H1 (cell line): ENCODE measurements at regions not wholly inside any gene's neighbourhood (a gene's known extent, or its start where the extent isn't known, plus 50 kb on each side); places are given as distances from the start of the nearest gene placed in this dataset.

Experiments
- CTCF ChIA-PET: fragments of 300-600 bp; sonication (Branson Sonifier 250); formaldehyde crosslinking; loops from one replicate; lab custom pipeline; 2021; ENCODE audit not compliant: partially characterized antibody; lab: Charles Lee
- POLR2A ChIA-PET: fragments of 300-600 bp; sonication (Branson Sonifier 250); formaldehyde crosslinking; loops from one replicate; lab custom pipeline; 2021; ENCODE audit warnings: inconsistent platforms; ENCODE audit not compliant: partially characterized antibody; lab: Charles Lee
- DNase-seq, 2 experiments: peaks; one replicate each; pipeline versions ENCODE4 v3.0.0 to v3.0.0-alpha.2; 2010 to 2022; ENCODE audit warnings: low spot score in 2 of 2, low read depth in 1 of 2, mixed read lengths in 1 of 2
- FAIRE-seq: peaks from 2 replicates; lab custom pipeline; 2011; peaks lifted over from hg19 to GRCh38; lab: Jason Lieb, UNC
- H2AFZ ChIP-seq: 2 replicates; pipeline ENCODE4 v1.8.1; 2012; ENCODE audit warnings: low read length, inconsistent platforms
- H2AK5ac ChIP-seq: 2 replicates; pipeline ENCODE4 v1.6.1; 2013; ENCODE audit warnings: low read depth, low read length
- H2BK120ac ChIP-seq: replicated peaks from 2 replicates; pipeline ENCODE3; 2013; ENCODE audit warnings: low read depth, low read length, inconsistent platforms
- H2BK12ac ChIP-seq: 2 replicates; pipeline ENCODE4 v1.6.1; 2013; ENCODE audit warnings: low read depth, low read length
- H2BK15ac ChIP-seq: 2 replicates; pipeline ENCODE4 v1.6.1; 2013; ENCODE audit warnings: low read length
- H2BK20ac ChIP-seq: 2 replicates; pipeline ENCODE4 v1.6.1; 2013; ENCODE audit warnings: low read length
- H2BK5ac ChIP-seq: 2 replicates; pipeline ENCODE4 v1.6.1; 2013; ENCODE audit warnings: low read depth, low read length
- H3K14ac ChIP-seq: 2 replicates; pipeline ENCODE4 v1.6.1; 2013; ENCODE audit warnings: inconsistent platforms; ENCODE audit not compliant: insufficient read length
- H3K18ac ChIP-seq: 2 replicates; pipeline ENCODE4 v1.6.1; 2013; ENCODE audit warnings: low read length; ENCODE audit errors: extremely low read depth
- H3K23ac ChIP-seq: 2 replicates; pipeline ENCODE4 v1.6.1; 2013; ENCODE audit warnings: inconsistent platforms; ENCODE audit not compliant: insufficient read length
- H3K23me2 ChIP-seq: 2 replicates; pipeline ENCODE4 v1.6.1; 2013; ENCODE audit warnings: low read depth, low read length
- H3K27ac ChIP-seq: 2 replicates; pipeline ENCODE4 v1.6.1; 2011; ENCODE audit warnings: low read depth, low read length, inconsistent platforms
- H3K27me3 ChIP-seq, 4 experiments: replicated peaks in 1 of 4; 1 replicate in 1 of 4; 2 replicates in 3 of 4; pipeline versions ENCODE4 v1.6.1 to v1.8.1; 2011 to 2013; ENCODE audit warnings: low read length in 3 of 4, mild to moderate bottlenecking in 3 of 4, inconsistent platforms in 2 of 4, mixed read lengths in 2 of 4, moderate library complexity in 1 of 4; ENCODE audit not compliant: control insufficient read depth in 3 of 4, insufficient read depth in 3 of 4; ENCODE audit errors: extremely low read depth in 1 of 4
- H3K36me3 ChIP-seq, 4 experiments: 2 replicates each; pipeline versions ENCODE4 v1.6.1 to v1.8.1; 2011 to 2013; ENCODE audit warnings: mild to moderate bottlenecking in 4 of 4, low read length in 3 of 4, moderate library complexity in 2 of 4, control low read depth in 1 of 4, inconsistent platforms in 1 of 4; ENCODE audit not compliant: insufficient read depth in 4 of 4, control insufficient read depth in 2 of 4
- H3K4ac ChIP-seq: replicated peaks from 2 replicates; pipeline ENCODE3; 2013; ENCODE audit warnings: low read length, low read depth, mixed read lengths, inconsistent platforms; ENCODE audit not compliant: insufficient read length
- H3K4me1 ChIP-seq, 4 experiments: replicated peaks in 1 of 4; 1 replicate in 1 of 4; 2 replicates in 3 of 4; pipeline versions ENCODE4 v1.6.1 to v1.8.1; 2011 to 2013; ENCODE audit warnings: low read length in 3 of 4, inconsistent platforms in 2 of 4, mixed read lengths in 1 of 4; ENCODE audit not compliant: insufficient read depth in 4 of 4, control insufficient read depth in 3 of 4
- H3K4me2 ChIP-seq, 2 experiments: 2 replicates each; pipeline versions ENCODE4 v1.6.1 to v1.8.1; 2011 to 2013; ENCODE audit warnings: low read depth in 2 of 2, low read length in 2 of 2, control low read depth in 1 of 2, inconsistent platforms in 1 of 2, mild to moderate bottlenecking in 1 of 2; ENCODE audit not compliant: insufficient read depth in 1 of 2
- H3K4me3 ChIP-seq, 4 experiments: fragments of 200-600, 300-600 bp in 1 of 4; sonication (generic), shearing (Covaris generic), sonication (Bioruptor Twin) in 1 of 4; 2 replicates each; pipeline versions ENCODE4 v1.5.1 to v1.8.1; 2011 to 2016; ENCODE audit warnings: low read length in 4 of 4, low read depth in 3 of 4, control low read depth in 2 of 4, inconsistent platforms in 2 of 4, mild to moderate bottlenecking in 2 of 4, mixed read lengths in 1 of 4, moderate library complexity in 1 of 4; ENCODE audit not compliant: insufficient read depth in 2 of 4; ENCODE audit errors: extremely low read depth in 1 of 4
- H3K56ac ChIP-seq: replicated peaks from 2 replicates; pipeline ENCODE3; 2013; ENCODE audit warnings: low read depth, mild to moderate bottlenecking, mixed read lengths, low read length, inconsistent platforms; ENCODE audit not compliant: insufficient read length
- H3K79me1 ChIP-seq: 2 replicates; pipeline ENCODE4 v1.6.1; 2013; ENCODE audit warnings: low read depth, low read length, control low read depth
- H3K79me2 ChIP-seq, 2 experiments: 2 replicates each; pipeline versions ENCODE4 v1.6.1 to v1.8.1; 2012 to 2013; ENCODE audit warnings: low read length in 2 of 2, mild to moderate bottlenecking in 2 of 2, inconsistent platforms in 1 of 2; ENCODE audit not compliant: insufficient read depth in 2 of 2, control insufficient read depth in 1 of 2
- H3K9ac ChIP-seq, 4 experiments: replicated peaks in 1 of 4; 1 replicate in 1 of 4; 2 replicates in 3 of 4; pipeline versions ENCODE4 v1.6.1 to v1.8.1; 2011 to 2013; ENCODE audit warnings: low read depth in 3 of 4, low read length in 3 of 4, control low read depth in 2 of 4, mild to moderate bottlenecking in 2 of 4, moderate library complexity in 2 of 4, inconsistent platforms in 1 of 4; ENCODE audit errors: extremely low read depth in 1 of 4
- H3K9me3 ChIP-seq, 2 experiments: 2 replicates each; pipeline versions ENCODE4 v1.6.1 to v1.8.1; 2012 to 2013; ENCODE audit warnings: mild to moderate bottlenecking in 2 of 2, moderate library complexity in 2 of 2, control low read depth in 1 of 2, inconsistent platforms in 1 of 2, low read depth in 1 of 2, low read length in 1 of 2, mixed read lengths in 1 of 2; ENCODE audit not compliant: insufficient read depth in 2 of 2
- H4K20me1 ChIP-seq, 2 experiments: replicated peaks in 1 of 2; 2 replicates each; pipeline versions ENCODE3 to v1.8.1; 2011 to 2013; ENCODE audit warnings: inconsistent platforms in 2 of 2, low read length in 2 of 2, mild to moderate bottlenecking in 1 of 2; ENCODE audit not compliant: insufficient read depth in 2 of 2, control insufficient read depth in 1 of 2
- H4K5ac ChIP-seq: 2 replicates; pipeline ENCODE4 v1.6.1; 2013; ENCODE audit warnings: low read length, low read depth, mixed read lengths, inconsistent platforms; ENCODE audit not compliant: insufficient read length
- H4K8ac ChIP-seq: 2 replicates; pipeline ENCODE4 v1.8.0; 2013; ENCODE audit warnings: mild to moderate bottlenecking, moderate library complexity, low read length, inconsistent platforms; ENCODE audit not compliant: insufficient read depth; ENCODE audit errors: extremely low read depth
- H4K91ac ChIP-seq: replicated peaks from 2 replicates; pipeline ENCODE3; 2013; ENCODE audit warnings: low read length, mixed read lengths, inconsistent platforms; ENCODE audit not compliant: insufficient read length
- CBX5 ChIP-seq: fragments of 300-800, 300-1000 bp; sonication (generic); IDR thresholded peaks from 2 replicates; pipeline ENCODE4 v1.7.1; 2016; ENCODE audit warnings: antibody characterized with exemption, low read length, low read depth
- CHD1 ChIP-seq: IDR thresholded peaks from 2 replicates; pipeline ENCODE4 v1.6.1; 2012; ENCODE audit warnings: low read depth, low read length, improper control_type of control experiment
- SP4 ChIP-seq: IDR thresholded peaks from 2 replicates; pipeline ENCODE4 v1.6.1; 2012; ENCODE audit warnings: low read length, inconsistent platforms
- TAF1 ChIP-seq: IDR thresholded peaks from 2 replicates; pipeline ENCODE4 v1.6.1; 2011; ENCODE audit warnings: mild to moderate bottlenecking, low read depth, low read length
- TAF7 ChIP-seq: optimal IDR thresholded peaks from 2 replicates; pipeline ENCODE3; 2011; ENCODE audit warnings: low read depth, mild to moderate bottlenecking, inconsistent platforms, low read length, moderate library complexity, borderline replicate concordance
- WGBS, 2 experiments: shearing (Covaris generic) in 1 of 2; methylation state at CpG; one replicate each; pipeline versions ENCODE4 v1.1.6 to v1.1.7; 2013 to 2015; ENCODE audit warnings: low lambda C conversion rate in 2 of 2, mixed read lengths in 2 of 2, inconsistent platforms in 1 of 2, low coverage in 1 of 2, missing lambda C conversion rate in 1 of 2; ENCODE audit not compliant: insufficient replicate concordance in 2 of 2, insufficient coverage in 1 of 2, insufficient read length in 1 of 2; ENCODE audit errors: extremely low coverage in 1 of 2, missing lambda C conversion rate in 1 of 2; 5-methylcytosine and 5-hydroxymethylcytosine counted together
- TF ChIP-seq, protein P1 (sequence below), 3 experiments: IDR thresholded peaks; 1 replicate in 2 of 3; 2 replicates in 1 of 3; pipeline versions ENCODE4 v1.5.1 to v1.6.1; 2011; ENCODE audit warnings: low read length in 3 of 3, mild to moderate bottlenecking in 3 of 3, inconsistent platforms in 2 of 3, low read depth in 1 of 3, moderate library complexity in 1 of 3; ENCODE audit not compliant: insufficient read depth in 1 of 3; ENCODE audit errors: control extremely low read depth in 1 of 3
- TF ChIP-seq, protein P2 (sequence below): IDR thresholded peaks from 2 replicates; pipeline ENCODE4 v1.6.1; 2012; ENCODE audit warnings: inconsistent platforms

- Histone ChIP-seq H4K8ac (no peak overlapping the region), H3K14ac (no peak overlapping the region)
- 100% methylated on average over 6 of the region's 18 CpGs; no CpG with 5 or more reads in 1 of the 2 experiments for WGBS, 2 experiments
Measured at GRCh38 chr9:82431121-82431520, 442.5 kb downstream of the SPATA31D1 start.

More at GRCh38 chr9:82431121-82431520, 442.5 kb downstream of the SPATA31D1 start:
- no peak overlapping the region for H2AK5ac ChIP-seq
- H3K23ac ChIP-seq, result no peak overlapping the region
- no peak overlapping the region for H2BK20ac ChIP-seq
- no peaks in the 10 kb centered on the region for H3K79me2 ChIP-seq
- H2BK12ac ChIP-seq, result no peak overlapping the region
- H4K5ac ChIP-seq, result no peak overlapping the region
- no peak overlapping the region for H3K4me2 ChIP-seq
- no peak overlapping the region for H3K56ac ChIP-seq
- H2BK5ac ChIP-seq, result no peak overlapping the region
- H3K9me3 ChIP-seq, result peaks cover 0 to 30% of the 10 kb centered on the region in 2 experiments; a peak in 2 of 4 replicates
- no peak overlapping the region for H3K4ac ChIP-seq
- no peaks in the 10 kb centered on the region for H3K79me1 ChIP-seq
- DNase-seq (no peak), FAIRE-seq (no peak)
- H3K27ac ChIP-seq, result no peak overlapping the region
- H4K20me1 ChIP-seq, result no peaks in the 10 kb centered on the region
- H2BK15ac ChIP-seq, result no peak overlapping the region
- CTCF ChIA-PET, result no interaction called here
- H2AFZ ChIP-seq, result no peak overlapping the region
- H3K18ac ChIP-seq, result no peak overlapping the region
- POLR2A ChIA-PET, result no interaction called here
- H2BK120ac ChIP-seq, result no peak overlapping the region
- H3K4me1 ChIP-seq, result no peaks in the 10 kb centered on the region
- H3K9ac ChIP-seq, result no peak overlapping the region
- no peaks in the 10 kb centered on the region for H3K36me3 ChIP-seq
- no peaks in the 10 kb centered on the region for H3K27me3 ChIP-seq
- no peak overlapping the region for H3K4me3 ChIP-seq
- H4K91ac ChIP-seq, result no peak overlapping the region
- H3K23me2 ChIP-seq, result no peaks in the 10 kb centered on the region
- TF ChIP-seq, protein P1, sequence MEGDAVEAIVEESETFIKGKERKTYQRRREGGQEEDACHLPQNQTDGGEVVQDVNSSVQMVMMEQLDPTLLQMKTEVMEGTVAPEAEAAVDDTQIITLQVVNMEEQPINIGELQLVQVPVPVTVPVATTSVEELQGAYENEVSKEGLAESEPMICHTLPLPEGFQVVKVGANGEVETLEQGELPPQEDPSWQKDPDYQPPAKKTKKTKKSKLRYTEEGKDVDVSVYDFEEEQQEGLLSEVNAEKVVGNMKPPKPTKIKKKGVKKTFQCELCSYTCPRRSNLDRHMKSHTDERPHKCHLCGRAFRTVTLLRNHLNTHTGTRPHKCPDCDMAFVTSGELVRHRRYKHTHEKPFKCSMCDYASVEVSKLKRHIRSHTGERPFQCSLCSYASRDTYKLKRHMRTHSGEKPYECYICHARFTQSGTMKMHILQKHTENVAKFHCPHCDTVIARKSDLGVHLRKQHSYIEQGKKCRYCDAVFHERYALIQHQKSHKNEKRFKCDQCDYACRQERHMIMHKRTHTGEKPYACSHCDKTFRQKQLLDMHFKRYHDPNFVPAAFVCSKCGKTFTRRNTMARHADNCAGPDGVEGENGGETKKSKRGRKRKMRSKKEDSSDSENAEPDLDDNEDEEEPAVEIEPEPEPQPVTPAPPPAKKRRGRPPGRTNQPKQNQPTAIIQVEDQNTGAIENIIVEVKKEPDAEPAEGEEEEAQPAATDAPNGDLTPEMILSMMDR (IDR thresholded peaks at IDR 0.05; ENCODE audit: control extremely low read depth in 1 of 3, insufficient read depth in 1 of 3, low read depth in 1 of 3, low read length in 3 of 3), result no peak
- no peak for TF ChIP-seq TAF7
- TF ChIP-seq CHD1, result no peak
- no peak for TF ChIP-seq SP4
- TF ChIP-seq CBX5, result no peak
- TF ChIP-seq, protein P2, sequence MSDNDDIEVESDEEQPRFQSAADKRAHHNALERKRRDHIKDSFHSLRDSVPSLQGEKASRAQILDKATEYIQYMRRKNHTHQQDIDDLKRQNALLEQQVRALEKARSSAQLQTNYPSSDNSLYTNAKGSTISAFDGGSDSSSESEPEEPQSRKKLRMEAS, result no peak
- no peak for TF ChIP-seq TAF1
